H1 (cell line): ENCODE measurements at regions not wholly inside any gene's neighbourhood (a gene's known extent, or its start where the extent isn't known, plus 50 kb on each side); places are given as distances from the start of the nearest gene placed in this dataset.

ENCODE experiments used
- CHD1 ChIP-seq: IDR thresholded peaks from 2 replicates; pipeline ENCODE4 v1.6.1; 2012; ENCODE audit warnings: low read depth, low read length, improper control_type of control experiment
- GTF2F1 ChIP-seq: IDR thresholded peaks from 2 replicates; pipeline ENCODE4 v1.6.1; 2012; ENCODE audit warnings: low read depth, low read length, improper control_type of control experiment, borderline replicate concordance
- RFX5 ChIP-seq: IDR thresholded peaks from 2 replicates; pipeline ENCODE4 v1.6.1; 2011; ENCODE audit warnings: low read depth, low read length, improper control_type of control experiment, borderline replicate concordance
- SP1 ChIP-seq: IDR thresholded peaks from 2 replicates; pipeline ENCODE4 v1.6.1; 2011; ENCODE audit warnings: low read depth, low read length

DNA sequence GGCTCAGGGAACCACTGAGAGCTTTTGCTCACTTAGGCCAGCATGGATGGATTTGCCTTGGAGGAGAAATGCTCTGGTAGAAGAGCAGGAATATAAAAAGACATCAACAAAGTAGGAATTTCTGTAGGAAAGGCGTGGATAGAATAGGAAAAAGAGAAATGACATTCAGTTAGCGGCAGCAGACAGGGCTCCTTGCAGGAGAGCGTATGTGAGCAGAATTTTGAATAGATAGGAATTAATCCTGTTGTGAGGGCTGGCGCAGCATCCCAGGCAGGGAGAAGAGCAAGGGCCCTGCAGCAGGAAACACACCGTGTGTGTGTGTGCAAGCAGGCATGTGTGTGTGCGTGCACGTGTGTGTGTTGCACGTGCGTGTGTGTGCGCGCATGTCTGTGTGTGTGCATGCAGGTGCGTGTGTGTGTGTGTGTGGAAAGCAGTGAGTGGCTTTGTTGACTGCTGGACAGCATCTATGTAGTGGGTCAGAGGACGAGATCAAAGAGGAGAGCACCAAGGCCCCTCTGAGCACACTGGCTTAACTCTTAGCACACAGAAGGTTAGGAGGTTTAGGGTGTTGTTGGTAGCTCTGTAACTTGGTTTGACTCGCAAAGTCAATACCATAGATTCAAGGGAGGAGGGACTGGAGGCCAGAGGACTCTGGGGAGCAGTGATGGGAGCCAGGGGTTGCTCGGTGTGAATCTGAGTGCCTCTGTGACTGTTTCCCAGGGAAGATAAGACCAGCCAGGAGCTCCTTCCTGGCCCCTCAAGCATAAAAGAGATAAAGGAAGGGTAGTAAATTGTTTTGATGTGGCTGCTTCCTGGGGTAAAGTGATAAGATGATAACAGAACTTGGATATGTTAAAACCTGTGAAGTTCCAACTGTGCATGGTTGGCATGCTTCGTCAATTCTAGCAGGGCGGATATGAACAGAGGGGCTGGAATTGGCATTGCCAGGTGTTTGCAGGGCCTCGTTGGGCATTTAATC, 639.5 kb downstream of the NR2F2 start (continued):
- no peak for TF ChIP-seq RFX5
- no peak for TF ChIP-seq CHD1
- TF ChIP-seq GTF2F1 = no peak
- no peak for TF ChIP-seq SP1
